PC-9 (cell line): ENCODE measurements at regions not wholly inside any gene's neighbourhood (a gene's known extent, or its start where the extent isn't known, plus 50 kb on each side); places are given as distances from the start of the nearest gene placed in this dataset.
"Not testable (repeated sequence)": the region's sequence is repeated elsewhere in the genome, so short reads cannot be mapped to it uniquely, and the experiment has no call there.

Source experiments
- BruUV-seq: library from RNA; stranded (reverse); fragments of 400-500 nt; replicated peaks from 2 replicates; lab custom pipeline; 2021; lab: Mats Ljungman, UMichigan
- CTCF ChIA-PET: fragments of 300-600 bp; sonication (Branson Sonifier 250); formaldehyde crosslinking; loops from one replicate; lab custom pipeline; 2022; ENCODE audit warnings: antibody characterized with exemption; lab: Charles Lee
- POLR2A ChIA-PET: fragments of 300-600 bp; sonication (Branson Sonifier 250); formaldehyde crosslinking; loops from one replicate; lab custom pipeline; 2022; ENCODE audit warnings: antibody characterized with exemption; ENCODE audit not compliant: unreplicated experiment; lab: Charles Lee
- DNase-seq, 2 experiments: peaks; one replicate each; pipeline versions ENCODE4 v3.0.0 to v3.0.0-alpha.2; 2015 to 2022; ENCODE audit warnings: mixed read lengths in 1 of 2
- H2AFZ ChIP-seq: fragments of 200-600 bp; sonication (generic); 2 replicates; pipeline ENCODE4 v1.8.1; 2017; ENCODE audit warnings: antibody characterized with exemption
- H3F3A ChIP-seq: fragments of 200-600 bp; sonication (generic); 2 replicates; pipeline ENCODE4 v1.8.1; 2017; ENCODE audit warnings: antibody characterized with exemption, mild to moderate bottlenecking, low read depth; ENCODE audit not compliant: insufficient read depth
- H3K27ac ChIP-seq: fragments of 200-600 bp; sonication (generic); 2 replicates; pipeline ENCODE4 v1.6.1; 2016; ENCODE audit warnings: mixed run types
- H3K27me3 ChIP-seq: fragments of 200-600 bp; sonication (generic); 2 replicates; pipeline ENCODE4 v1.6.1; 2016; ENCODE audit warnings: low read depth, mixed run types; ENCODE audit not compliant: insufficient read depth
- H3K36me3 ChIP-seq: fragments of 200-600 bp; sonication (generic); 2 replicates; pipeline ENCODE4 v1.6.1; 2016; ENCODE audit warnings: low read depth, mixed run types
- H3K4me1 ChIP-seq: fragments of 200-600 bp; sonication (generic); replicated peaks from 2 replicates; pipeline ENCODE4 v1.6.1; 2016; ENCODE audit warnings: mixed run types; ENCODE audit not compliant: insufficient read depth
- H3K4me2 ChIP-seq: fragments of 200-600 bp; sonication (generic); 2 replicates; pipeline ENCODE4 v1.6.1; 2017; ENCODE audit warnings: mixed run types
- H3K4me3 ChIP-seq: fragments of 200-600 bp; sonication (generic); 2 replicates; pipeline ENCODE4 v1.6.1; 2016; ENCODE audit warnings: mixed run types
- H3K79me2 ChIP-seq: fragments of 200-600 bp; sonication (generic); 2 replicates; pipeline ENCODE4 v1.6.1; 2017; ENCODE audit warnings: low read depth, mixed run types
- H3K9me2 ChIP-seq: fragments of 200-600 bp; sonication (generic); 2 replicates; pipeline ENCODE4 v1.8.1; 2017; ENCODE audit warnings: mild to moderate bottlenecking; ENCODE audit not compliant: insufficient read depth
- H3K9me3 ChIP-seq: fragments of 200-600 bp; sonication (generic); 2 replicates; pipeline ENCODE4 v1.8.1; 2016; ENCODE audit warnings: low read depth; ENCODE audit not compliant: insufficient read depth
- H4K20me1 ChIP-seq: fragments of 200-600 bp; sonication (generic); 2 replicates; pipeline ENCODE4 v1.8.1; 2017; ENCODE audit not compliant: insufficient read depth
- CTCF ChIP-seq: fragments of 200-600 bp; sonication (generic); conservative IDR thresholded peaks from 2 replicates; pipeline ENCODE4 v1.6.1; 2017; ENCODE audit warnings: mixed run types, antibody characterized with exemption, mild to moderate bottlenecking, moderate library complexity
- EZH2 ChIP-seq: fragments of 200-600 bp; sonication (generic); IDR thresholded peaks from 2 replicates; pipeline ENCODE4 v1.8.0; 2017; ENCODE audit warnings: antibody characterized with exemption, low read depth
- intact Hi-C: fragments of 100-400 bp; cut with micrococcal nuclease; formaldehyde crosslinking; loops from one replicate; pipeline ENCODE4 v1.10.0; 2022; ENCODE audit not compliant: unreplicated experiment

GRCh38 chr12:78290606-78291345 is 460.1 kb downstream of the NAV3 start:
- Histone ChIP-seq H3K27ac (peak overlapping the region; percentile 21; the same call in 1 of the 2 replicates), H3K4me1 (peaks cover 22% of the 10 kb centered on the region), H2AFZ (no peak overlapping the region), H4K20me1 (no peaks in the 10 kb centered on the region), H3K4me3 (no peak overlapping the region), H3K27me3 (no peaks in the 10 kb centered on the region), H3K79me2 (no peaks in the 10 kb centered on the region), H3K9me3 (peaks cover 4% of the 10 kb centered on the region; the same call in 1 of the 2 replicates), H3K9me2 (no peaks in the 10 kb centered on the region), H3K36me3 (no peaks in the 10 kb centered on the region), H3K4me2 (peak overlapping the region; percentile 3; the same call in 1 of the 2 replicates), H3F3A (peaks cover 17% of the 10 kb centered on the region; the same call in 1 of the 2 replicates)
- CTCF ChIA-PET = no interaction called here
- DNase-seq = peak in 1 of 2 experiments; percentile 54
- no TSS peak for BruUV-seq
- POLR2A ChIA-PET = no interaction called here
- intact Hi-C loops = no loop called here
- TF ChIP-seq CTCF = no peak
- no peak for TF ChIP-seq EZH2

GRCh38 chr12:78293059-78293686 is 462.5 kb downstream of the NAV3 start:
- H3K4me3 ChIP-seq = no peak overlapping the region
- peaks cover 17% of the 10 kb centered on the region; the same call in 1 of the 2 replicates for H3F3A ChIP-seq
- CTCF ChIA-PET = no interaction called here
- no peaks in the 10 kb centered on the region for H3K79me2 ChIP-seq
- no peaks in the 10 kb centered on the region for H3K36me3 ChIP-seq
- H3K9me3 ChIP-seq = peaks cover 4% of the 10 kb centered on the region; the same call in 1 of the 2 replicates
- no peaks in the 10 kb centered on the region for H3K27me3 ChIP-seq
- no peak overlapping the region for H2AFZ ChIP-seq
- H3K27ac ChIP-seq = peak overlapping the region; percentile 58
- H3K4me2 ChIP-seq = peak overlapping the region; percentile 23; the same call in 1 of the 2 replicates
- H3K9me2 ChIP-seq = no peaks in the 10 kb centered on the region
- peak; percentile 28 to 61 for DNase-seq
- POLR2A ChIA-PET = interaction anchor here (0.6 kb wide), 2 partner anchors 30 to 270 kb away, joined by 3 to 6 read pairs; no protein-coding TSS in a partner anchor
- peaks cover 22% of the 10 kb centered on the region for H3K4me1 ChIP-seq
- intact Hi-C loops = no loop called here
- TF ChIP-seq CTCF (no peak), EZH2 (no peak)
- no peaks in the 10 kb centered on the region for H4K20me1 ChIP-seq
- no TSS peak for BruUV-seq

DNA sequence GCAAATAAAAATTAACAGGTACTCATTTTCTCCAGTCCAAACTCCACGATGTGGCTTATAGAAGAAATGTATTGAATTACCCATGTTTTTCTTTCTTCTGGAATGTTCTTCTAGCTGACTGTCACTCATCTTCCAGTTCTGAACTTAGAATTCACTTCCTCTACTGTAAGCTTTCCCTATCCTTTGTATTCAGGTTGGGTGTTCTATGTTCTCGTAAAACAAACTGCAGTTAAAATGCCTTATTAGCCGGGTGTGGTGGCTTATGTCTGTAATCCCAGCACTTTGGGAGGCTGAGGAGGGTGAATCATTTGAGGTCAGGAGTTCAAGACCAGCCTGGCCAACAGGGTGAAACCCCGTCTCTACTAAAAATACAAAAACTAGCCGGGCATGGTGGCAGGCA is 470.6 kb downstream of the NAV3 start:
- DNase-seq, H3K27me3 ChIP-seq, H3K4me2 ChIP-seq, intact Hi-C loops, H3K4me1 ChIP-seq, POLR2A ChIA-PET, H3K36me3 ChIP-seq, H3F3A ChIP-seq, H4K20me1 ChIP-seq, H3K9me3 ChIP-seq, H3K4me3 ChIP-seq, H3K27ac ChIP-seq, CTCF ChIA-PET, H3K9me2 ChIP-seq, BruUV-seq, H3K79me2 ChIP-seq: not testable (repeated sequence)
- peak overlapping the region; percentile 48; the same call in 1 of the 2 replicates for H2AFZ ChIP-seq
